ENCODE measurements at regions not wholly inside any gene's neighbourhood (a gene's known extent, or its start where the extent isn't known, plus 50 kb on each side); places are given as distances from the start of the nearest gene placed in this dataset.

GRCh38 chr11:39220501-39221230 is 2238.8 kb downstream of the LRRC4C start:
- Histone ChIP-seq H3K4me3 (ENCODE audit: control insufficient read depth in 1 of 2, extremely low read depth in 1 of 2, low read length in 1 of 2) (no peak overlapping the region), H3K9me3 (no peaks in the 10 kb centered on the region), H3K27ac (ENCODE audit: low read length) (no peak overlapping the region), H3K4me1 (ENCODE audit: control insufficient read depth in 1 of 2, extremely low read depth in 1 of 2, insufficient read depth in 2 of 2, low read length in 2 of 2) (no peaks in the 10 kb centered on the region), H3K36me3 (ENCODE audit: control insufficient read depth in 2 of 2, extremely low read depth in 1 of 2, insufficient read depth in 1 of 2, low read length in 1 of 2) (no peaks in the 10 kb centered on the region), H3K27me3 (replicated peaks in 1 of 2; ENCODE audit: control insufficient read depth in 2 of 2, extremely low read depth in 1 of 2, insufficient read depth in 2 of 2, low read length in 1 of 2) (no peaks in the 10 kb centered on the region)
- no peak for ATAC-seq (replicated peaks in 1 of 4)
- ChIA-PET CTCF (no interaction called here), POLR2A (no interaction called here)
- no peaks in the 10 kb centered on the region for H3K36me3 Mint-ChIP-seq
- no peak for DNase-seq
- no peaks in the 10 kb centered on the region for H3K4me1 Mint-ChIP-seq
- no CpG with 5 or more reads among the region's 3 CpGs for WGBS (ENCODE audit: insufficient coverage)
- no peak overlapping the region for H3K27ac Mint-ChIP-seq
- no peaks in the 10 kb centered on the region for H3K27me3 Mint-ChIP-seq
- H3K4me3 Mint-ChIP-seq, result no peak overlapping the region
- peaks cover 4 to 15% (median 13%) of the 10 kb centered on the region in 3 donors for H3K9me3 Mint-ChIP-seq

GRCh38 chr11:39220069-39220468 is 2239.4 kb downstream of the LRRC4C start:
- Mint-ChIP-seq H3K36me3 (no peaks in the 10 kb centered on the region), H3K9me3 (peaks cover 4 to 15% (median 13%) of the 10 kb centered on the region in 3 donors), H3K27ac (no peak overlapping the region), H3K4me3 (no peak overlapping the region), H3K27me3 (no peaks in the 10 kb centered on the region), H3K4me1 (no peaks in the 10 kb centered on the region)
- Histone ChIP-seq H3K27ac (ENCODE audit: low read length) (no peak overlapping the region), H3K4me1 (ENCODE audit: control insufficient read depth in 1 of 2, extremely low read depth in 1 of 2, insufficient read depth in 2 of 2, low read length in 2 of 2) (no peaks in the 10 kb centered on the region), H3K4me3 (ENCODE audit: control insufficient read depth in 1 of 2, extremely low read depth in 1 of 2, low read length in 1 of 2) (no peak overlapping the region), H3K36me3 (ENCODE audit: control insufficient read depth in 2 of 2, extremely low read depth in 1 of 2, insufficient read depth in 1 of 2, low read length in 1 of 2) (no peaks in the 10 kb centered on the region), H3K9me3 (no peaks in the 10 kb centered on the region), H3K27me3 (replicated peaks in 1 of 2; ENCODE audit: control insufficient read depth in 2 of 2, extremely low read depth in 1 of 2, insufficient read depth in 2 of 2, low read length in 1 of 2) (no peaks in the 10 kb centered on the region)
- POLR2A ChIA-PET, result no interaction called here
- CTCF ChIA-PET, result no interaction called here
- WGBS (ENCODE audit: insufficient coverage), result no CpG with 5 or more reads among the region's 1 CpG
- ATAC-seq (replicated peaks in 1 of 4) (no peak), DNase-seq (no peak)

- Histone ChIP-seq H3K4me3 (ENCODE audit: control insufficient read depth in 1 of 2, extremely low read depth in 1 of 2, low read length in 1 of 2) (no peak overlapping the region), H3K9me3 (no peaks in the 10 kb centered on the region), H3K36me3 (ENCODE audit: control insufficient read depth in 2 of 2, extremely low read depth in 1 of 2, insufficient read depth in 1 of 2, low read length in 1 of 2) (no peaks in the 10 kb centered on the region), H3K4me1 (ENCODE audit: control insufficient read depth in 1 of 2, extremely low read depth in 1 of 2, insufficient read depth in 2 of 2, low read length in 2 of 2) (no peaks in the 10 kb centered on the region), H3K27ac (ENCODE audit: low read length) (no peak overlapping the region), H3K27me3 (replicated peaks in 1 of 2; ENCODE audit: control insufficient read depth in 2 of 2, extremely low read depth in 1 of 2, insufficient read depth in 2 of 2, low read length in 1 of 2) (no peaks in the 10 kb centered on the region)
- Mint-ChIP-seq H3K9me3 (peaks cover 0 to 8% (median 4%) of the 10 kb centered on the region in 3 donors), H3K27ac (no peak overlapping the region), H3K36me3 (no peaks in the 10 kb centered on the region), H3K4me3 (no peak overlapping the region), H3K4me1 (no peaks in the 10 kb centered on the region), H3K27me3 (no peaks in the 10 kb centered on the region)
- DNase-seq (no peak), ATAC-seq (replicated peaks in 1 of 4) (no peak)
- POLR2A ChIA-PET, result no interaction called here
- WGBS (ENCODE audit: insufficient coverage), result no CpG with 5 or more reads among the region's 2 CpGs
- CTCF ChIA-PET, result no interaction called here
Observed at GRCh38 chr11:39209981-39210380, 2249.5 kb downstream of the LRRC4C start.

GRCh38 chr11:39205236-39205995 is 2254.0 kb downstream of the LRRC4C start:
- H3K36me3 ChIP-seq (ENCODE audit: control insufficient read depth in 2 of 2, extremely low read depth in 1 of 2, insufficient read depth in 1 of 2, low read length in 1 of 2), result no peaks in the 10 kb centered on the region
- H3K9me3 ChIP-seq, result no peaks in the 10 kb centered on the region
- DNase-seq, result no peak
- no peaks in the 10 kb centered on the region for H3K36me3 Mint-ChIP-seq
- H3K4me1 Mint-ChIP-seq, result no peaks in the 10 kb centered on the region
- no peak overlapping the region for H3K27ac Mint-ChIP-seq
- POLR2A ChIA-PET, result no interaction called here
- H3K27me3 ChIP-seq (replicated peaks in 1 of 2; ENCODE audit: control insufficient read depth in 2 of 2, extremely low read depth in 1 of 2, insufficient read depth in 2 of 2, low read length in 1 of 2), result no peaks in the 10 kb centered on the region
- H3K4me3 Mint-ChIP-seq, result no peak overlapping the region
- H3K27ac ChIP-seq (ENCODE audit: low read length), result no peak overlapping the region
- no peaks in the 10 kb centered on the region for H3K4me1 ChIP-seq (ENCODE audit: control insufficient read depth in 1 of 2, extremely low read depth in 1 of 2, insufficient read depth in 2 of 2, low read length in 2 of 2)
- no peaks in the 10 kb centered on the region for H3K27me3 Mint-ChIP-seq
- H3K4me3 ChIP-seq (ENCODE audit: control insufficient read depth in 1 of 2, extremely low read depth in 1 of 2, low read length in 1 of 2), result no peak overlapping the region
- no peak for ATAC-seq (replicated peaks in 1 of 4)
- WGBS (ENCODE audit: insufficient coverage), result no CpG with 5 or more reads among the region's 3 CpGs
- CTCF ChIA-PET, result no interaction called here
- H3K9me3 Mint-ChIP-seq, result peaks cover 0 to 12% (median 3%) of the 10 kb centered on the region in 3 donors

- Mint-ChIP-seq H3K9me3 (peaks cover 3 to 6% (median 4%) of the 10 kb centered on the region in 3 donors), H3K4me3 (no peak overlapping the region), H3K36me3 (no peaks in the 10 kb centered on the region), H3K27ac (no peak overlapping the region), H3K27me3 (no peaks in the 10 kb centered on the region), H3K4me1 (no peaks in the 10 kb centered on the region)
- ChIA-PET CTCF (no interaction called here), POLR2A (no interaction called here)
- no peaks in the 10 kb centered on the region for H3K36me3 ChIP-seq (ENCODE audit: control insufficient read depth in 2 of 2, extremely low read depth in 1 of 2, insufficient read depth in 1 of 2, low read length in 1 of 2)
- H3K4me1 ChIP-seq (ENCODE audit: control insufficient read depth in 1 of 2, extremely low read depth in 1 of 2, insufficient read depth in 2 of 2, low read length in 2 of 2), result no peaks in the 10 kb centered on the region
- WGBS (ENCODE audit: insufficient coverage), result 95% methylated on average over 23 of the region's 24 CpGs
- ATAC-seq (replicated peaks in 1 of 4) (no peak), DNase-seq (no peak)
- H3K4me3 ChIP-seq (ENCODE audit: control insufficient read depth in 1 of 2, extremely low read depth in 1 of 2, low read length in 1 of 2), result no peak overlapping the region
- no peaks in the 10 kb centered on the region for H3K9me3 ChIP-seq
- H3K27me3 ChIP-seq (replicated peaks in 1 of 2; ENCODE audit: control insufficient read depth in 2 of 2, extremely low read depth in 1 of 2, insufficient read depth in 2 of 2, low read length in 1 of 2), result no peaks in the 10 kb centered on the region
- H3K27ac ChIP-seq (ENCODE audit: low read length), result no peak overlapping the region
Observed at GRCh38 chr11:39192671-39193070, 2266.8 kb downstream of the LRRC4C start.

- H3K36me3 ChIP-seq (ENCODE audit: control insufficient read depth in 2 of 2, extremely low read depth in 1 of 2, insufficient read depth in 1 of 2, low read length in 1 of 2), result no peaks in the 10 kb centered on the region
- H3K9me3 ChIP-seq, result no peaks in the 10 kb centered on the region
- Mint-ChIP-seq H3K27me3 (no peaks in the 10 kb centered on the region), H3K27ac (no peak overlapping the region), H3K4me3 (no peak overlapping the region), H3K4me1 (no peaks in the 10 kb centered on the region), H3K36me3 (no peaks in the 10 kb centered on the region), H3K9me3 (peaks cover 3 to 12% (median 10%) of the 10 kb centered on the region in 3 donors)
- no peak for DNase-seq
- ChIA-PET POLR2A (no interaction called here), CTCF (no interaction called here)
- H3K27me3 ChIP-seq (replicated peaks in 1 of 2; ENCODE audit: control insufficient read depth in 2 of 2, extremely low read depth in 1 of 2, insufficient read depth in 2 of 2, low read length in 1 of 2), result no peaks in the 10 kb centered on the region
- H3K4me1 ChIP-seq (ENCODE audit: control insufficient read depth in 1 of 2, extremely low read depth in 1 of 2, insufficient read depth in 2 of 2, low read length in 2 of 2), result no peaks in the 10 kb centered on the region
- ATAC-seq (replicated peaks in 1 of 4), result no peak
- H3K4me3 ChIP-seq (ENCODE audit: control insufficient read depth in 1 of 2, extremely low read depth in 1 of 2, low read length in 1 of 2), result no peak overlapping the region
- H3K27ac ChIP-seq (ENCODE audit: low read length), result no peak overlapping the region
- WGBS (ENCODE audit: insufficient coverage), result 78% methylated on average over 1 of the region's 2 CpGs
Observed at GRCh38 chr11:39190751-39191150, 2268.7 kb downstream of the LRRC4C start.

Data from T-cell (primary cell).